ENCODE measurements at regions not wholly inside any gene's neighbourhood (a gene's known extent, or its start where the extent isn't known, plus 50 kb on each side); places are given as distances from the start of the nearest gene placed in this dataset.

- no peak for DNase-seq (ENCODE audit: low spot score)
- no peak for TF ChIP-seq CTCF (IDR thresholded peaks at IDR 0.05; ENCODE audit: borderline replicate concordance, control extremely low read depth, extremely low read depth, insufficient read depth, missing control alignments)
- in situ Hi-C loops (cut with MboI; ENCODE audit: low sequenced_read_pairs, unreplicated experiment), result no loop called here
These were observed 677.5 kb upstream of the TSPY4 start for GRCh38 chrY:8659721-8660120.

GRCh38 chrY:8673896-8674295, 663.4 kb upstream of the TSPY4 start:
- in situ Hi-C loops (cut with MboI; ENCODE audit: low sequenced_read_pairs, unreplicated experiment), result no loop called here
- no peak for TF ChIP-seq CTCF (IDR thresholded peaks at IDR 0.05; ENCODE audit: borderline replicate concordance, control extremely low read depth, extremely low read depth, insufficient read depth, missing control alignments)
- DNase-seq (ENCODE audit: low spot score), result no peak

- DNase-seq (ENCODE audit: low spot score), result no peak
- in situ Hi-C loops (cut with MboI; ENCODE audit: low sequenced_read_pairs, unreplicated experiment), result no loop called here
- TF ChIP-seq CTCF (IDR thresholded peaks at IDR 0.05; ENCODE audit: borderline replicate concordance, control extremely low read depth, extremely low read depth, insufficient read depth, missing control alignments), result no peak
These were observed 659.8 kb upstream of the TSPY4 start for GRCh38 chrY:8677336-8677935.

- TF ChIP-seq CTCF (IDR thresholded peaks at IDR 0.05; ENCODE audit: borderline replicate concordance, control extremely low read depth, extremely low read depth, insufficient read depth, missing control alignments), result no peak
- DNase-seq (ENCODE audit: low spot score), result no peak
- in situ Hi-C loops (cut with MboI; ENCODE audit: low sequenced_read_pairs, unreplicated experiment), result no loop called here
These were observed 650.1 kb upstream of the TSPY4 start for GRCh38 chrY:8687154-8687553.

GRCh38 chrY:8690901-8691685, 646.2 kb upstream of the TSPY4 start:
- DNase-seq (ENCODE audit: low spot score), result no peak
- in situ Hi-C loops (cut with MboI; ENCODE audit: low sequenced_read_pairs, unreplicated experiment), result no loop called here
- no peak for TF ChIP-seq CTCF (IDR thresholded peaks at IDR 0.05; ENCODE audit: borderline replicate concordance, control extremely low read depth, extremely low read depth, insufficient read depth, missing control alignments)

GRCh38 chrY:8698571-8698970, 638.7 kb upstream of the TSPY4 start:
- no peak for DNase-seq (ENCODE audit: low spot score)
- in situ Hi-C loops (cut with MboI; ENCODE audit: low sequenced_read_pairs, unreplicated experiment), result no loop called here

More at GRCh38 chrY:8698571-8698970, 638.7 kb upstream of the TSPY4 start:
- no peak for TF ChIP-seq CTCF (IDR thresholded peaks at IDR 0.05; ENCODE audit: borderline replicate concordance, control extremely low read depth, extremely low read depth, insufficient read depth, missing control alignments)
